ENCODE measurements at regions not wholly inside any gene's neighbourhood (a gene's known extent, or its start where the extent isn't known, plus 50 kb on each side); places are given as distances from the start of the nearest gene placed in this dataset.

GRCh38 chr6:40083141-40083920 lies 149.1 kb upstream of the MOCS1 start:
- no peak for DNase-seq
- H3K27me3 ChIP-seq (ENCODE audit: insufficient read depth in 3 of 3, low read length in 2 of 3), result no peaks in the 10 kb centered on the region
- no peak for ATAC-seq
- no peaks in the 10 kb centered on the region for H3K9me3 ChIP-seq
- no peaks in the 10 kb centered on the region for H3K36me3 ChIP-seq (ENCODE audit: insufficient read depth in 1 of 2, low read depth in 1 of 2)
- intact Hi-C loops (cut with DNase I), result no loop called here
- H3K27ac ChIP-seq, result no peak overlapping the region
- no peak for TF ChIP-seq CTCF (IDR thresholded peaks at IDR 0.05)
- no peak overlapping the region for H3K4me3 ChIP-seq
- WGBS, 3 donors, result 71 to 83% (median 73%) methylated on average over 3 of the region's 3 CpGs
- no peaks in the 10 kb centered on the region for H3K4me1 ChIP-seq

GRCh38 chr6:40082278-40083043 lies 148.2 kb upstream of the MOCS1 start:
- Histone ChIP-seq H3K4me3 (no peak overlapping the region), H3K4me1 (no peaks in the 10 kb centered on the region), H3K27me3 (ENCODE audit: insufficient read depth in 3 of 3, low read length in 2 of 3) (no peaks in the 10 kb centered on the region), H3K36me3 (ENCODE audit: insufficient read depth in 1 of 2, low read depth in 1 of 2) (no peaks in the 10 kb centered on the region), H3K9me3 (no peaks in the 10 kb centered on the region), H3K27ac (no peak overlapping the region)
- no peak for TF ChIP-seq CTCF (IDR thresholded peaks at IDR 0.05)
- intact Hi-C loops (cut with DNase I), result no loop called here
- DNase-seq (no peak), ATAC-seq (no peak)
- 62 to 68% (median 68%) methylated on average over 6 of the region's 6 CpGs for WGBS, 3 donors

- intact Hi-C loops (cut with DNase I), result no loop called here
- H3K36me3 ChIP-seq (ENCODE audit: insufficient read depth in 1 of 2, low read depth in 1 of 2), result no peaks in the 10 kb centered on the region
- DNase-seq, result no peak
- no peak for TF ChIP-seq CTCF (IDR thresholded peaks at IDR 0.05)
- peaks cover 0 to 2% (median 0%) of the 10 kb centered on the region in 3 donors for H3K27me3 ChIP-seq (ENCODE audit: insufficient read depth in 3 of 3, low read length in 2 of 3)
- no peaks in the 10 kb centered on the region for H3K9me3 ChIP-seq
- no peak for ATAC-seq
- no peak overlapping the region for H3K4me3 ChIP-seq
- WGBS, 3 donors, result 65 to 69% (median 66%) methylated on average over 2 of the region's 2 CpGs
- H3K4me1 ChIP-seq, result no peaks in the 10 kb centered on the region
- no peak overlapping the region for H3K27ac ChIP-seq
Measured at GRCh38 chr6:40077736-40078135, 143.5 kb upstream of the MOCS1 start.

GRCh38 chr6:40077315-40077714 lies 143.1 kb upstream of the MOCS1 start:
- intact Hi-C loops (cut with DNase I), result no loop called here
- Histone ChIP-seq H3K4me3 (no peak overlapping the region), H3K9me3 (no peaks in the 10 kb centered on the region), H3K27me3 (ENCODE audit: insufficient read depth in 3 of 3, low read length in 2 of 3) (peaks cover 0 to 2% (median 0%) of the 10 kb centered on the region in 3 donors), H3K4me1 (no peaks in the 10 kb centered on the region), H3K27ac (no peak overlapping the region), H3K36me3 (ENCODE audit: insufficient read depth in 1 of 2, low read depth in 1 of 2) (no peaks in the 10 kb centered on the region)
- ATAC-seq (no peak), DNase-seq (no peak)
- TF ChIP-seq CTCF (IDR thresholded peaks at IDR 0.05), result no peak
- 54 to 71% (median 70%) methylated on average over 2 of the region's 2 CpGs for WGBS, 3 donors

Measured in psoas muscle (tissue), 7 donors.